ENCODE measurements at regions not wholly inside any gene's neighbourhood (a gene's known extent, or its start where the extent isn't known, plus 50 kb on each side); places are given as distances from the start of the nearest gene placed in this dataset.

DNA sequence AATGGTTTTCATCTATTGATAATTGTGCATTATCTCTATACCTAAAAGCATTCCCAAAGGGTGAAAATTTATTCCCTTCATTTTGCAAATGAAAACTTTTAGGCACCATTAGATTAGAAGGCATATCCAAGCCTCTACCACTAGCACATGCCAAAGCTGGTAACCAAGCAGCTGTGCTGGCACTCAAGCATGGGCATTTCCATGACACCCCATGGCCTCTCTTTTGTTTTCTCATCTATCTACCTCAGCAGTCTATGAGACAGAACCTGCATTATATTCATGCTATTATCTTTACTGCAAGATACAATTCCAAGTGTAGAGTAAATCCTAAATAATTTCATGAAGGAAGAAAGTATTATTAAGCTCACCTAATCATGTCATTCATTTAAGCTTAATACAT lies 334.3 kb upstream of the LRRC7 start:
- DNase-seq (ENCODE audit: low spot score) = no peak

DNA sequence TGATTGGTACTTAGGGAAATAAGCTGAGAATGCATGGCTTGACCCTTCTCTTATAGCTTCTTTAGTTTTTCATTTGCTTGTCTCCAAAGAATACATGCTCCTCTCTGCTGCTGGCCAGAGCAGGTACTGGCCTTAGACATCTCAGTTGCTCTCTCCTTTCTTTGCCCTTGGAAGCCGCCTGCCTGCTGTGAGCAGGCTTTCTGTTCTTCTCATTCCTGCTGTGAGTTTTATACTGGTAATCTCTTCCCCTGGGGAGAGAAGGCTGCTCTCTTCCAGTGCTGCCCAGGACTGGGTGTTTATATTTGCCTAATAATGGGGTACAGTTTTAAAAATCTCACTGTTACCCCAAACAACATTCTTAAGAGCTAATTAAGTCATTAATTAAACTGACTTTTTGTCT lies 323.5 kb upstream of the LRRC7 start:
- DNase-seq (ENCODE audit: low spot score) = no peak

DNA sequence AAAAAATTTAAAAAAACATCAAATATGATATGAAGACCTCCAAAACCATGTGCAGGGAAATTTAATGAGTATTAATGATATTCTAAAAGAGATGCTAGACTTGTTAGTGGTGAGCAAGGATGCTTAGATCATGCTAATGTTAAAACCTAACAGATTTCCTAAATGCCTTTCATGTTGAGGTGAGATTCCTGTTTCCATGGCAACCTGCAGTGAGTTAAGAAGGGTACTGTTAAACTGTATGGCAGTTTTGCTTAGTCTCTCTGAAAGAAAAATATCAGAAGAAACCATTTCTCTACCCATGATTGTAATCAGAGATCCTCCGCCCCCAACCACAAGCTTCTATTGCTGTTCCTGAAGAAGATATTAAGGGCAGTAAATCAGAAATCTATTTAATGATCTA lies 321.6 kb upstream of the LRRC7 start:
- DNase-seq (ENCODE audit: low spot score) = no peak

DNA sequence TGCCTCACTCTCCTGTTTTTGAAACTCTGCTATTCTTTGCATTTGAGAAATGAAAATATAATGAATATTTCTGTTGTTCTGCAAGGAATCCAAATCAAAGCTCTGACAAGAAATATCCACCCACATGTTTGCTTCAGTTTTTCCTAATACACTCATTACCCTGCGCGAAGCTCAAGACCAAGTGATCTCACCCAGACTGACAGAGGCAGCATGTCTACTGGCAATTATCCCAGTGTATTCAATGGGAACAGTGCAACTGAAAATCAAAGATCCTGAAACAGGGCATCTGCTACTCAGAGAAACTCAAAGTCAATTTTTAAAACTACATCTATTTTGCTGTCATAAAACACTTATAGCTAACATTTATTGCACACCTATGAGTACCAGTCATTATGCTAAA lies 321.0 kb upstream of the LRRC7 start:
- DNase-seq (ENCODE audit: low spot score) = no peak

DNA sequence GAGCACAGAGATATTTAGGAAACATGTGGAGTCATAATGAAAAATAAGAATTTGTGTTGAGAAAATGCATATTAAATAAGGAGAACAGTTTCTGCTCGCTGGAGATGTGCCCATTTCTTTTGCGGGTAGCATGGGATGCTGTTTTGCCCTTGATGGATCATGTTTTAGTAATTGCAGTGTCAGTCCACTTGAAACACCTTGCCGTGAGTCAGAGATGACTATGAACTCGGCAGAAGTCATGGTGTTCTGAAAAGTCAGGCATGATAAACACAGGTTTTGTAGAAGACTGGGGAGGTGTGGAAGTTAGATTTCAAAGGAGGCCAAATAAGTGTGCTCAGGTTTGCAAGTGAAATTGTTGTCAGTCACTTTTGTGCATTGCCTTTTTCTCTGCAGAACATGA lies 315.0 kb upstream of the LRRC7 start:
- DNase-seq (ENCODE audit: low spot score) = no peak

DNA sequence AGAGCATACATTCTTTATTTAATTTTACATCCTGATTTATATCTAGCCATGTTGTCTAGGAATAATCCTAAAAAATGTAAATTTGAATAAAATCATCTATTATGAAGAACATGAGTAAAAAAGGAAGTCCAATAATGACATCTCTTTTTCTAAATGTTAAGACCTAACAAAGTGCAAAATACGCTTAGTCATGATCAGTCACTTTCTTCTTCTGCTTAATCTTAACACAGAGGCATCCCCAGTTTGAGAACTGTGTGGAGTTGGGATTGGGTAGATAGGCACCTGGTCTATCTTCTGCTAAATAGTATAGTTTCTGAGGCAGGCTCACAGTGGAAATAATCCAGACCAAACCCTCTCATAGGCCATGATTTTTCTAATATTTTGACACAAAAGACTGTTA lies 311.7 kb upstream of the LRRC7 start:
- DNase-seq (ENCODE audit: low spot score) = no peak

DNA sequence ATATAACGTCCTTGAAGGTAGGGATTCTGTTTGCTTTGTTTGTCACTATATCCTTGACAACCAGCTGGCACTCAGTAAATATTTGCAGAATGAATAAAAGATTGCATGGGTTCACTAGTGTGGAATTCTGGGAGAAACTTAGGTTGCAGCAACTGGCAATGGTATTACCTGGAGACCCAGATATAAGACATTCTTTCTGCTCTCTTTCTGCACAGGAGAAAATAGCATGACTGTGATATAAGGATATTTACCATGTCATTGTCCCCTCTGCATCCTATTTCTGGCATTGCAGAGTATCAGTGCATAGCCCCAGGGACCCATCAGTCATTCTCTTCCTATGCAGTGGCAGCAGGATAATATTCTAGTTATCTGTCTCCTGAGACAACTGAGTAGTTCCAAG lies 308.9 kb upstream of the LRRC7 start:
- DNase-seq (ENCODE audit: low spot score) = no peak

DNA sequence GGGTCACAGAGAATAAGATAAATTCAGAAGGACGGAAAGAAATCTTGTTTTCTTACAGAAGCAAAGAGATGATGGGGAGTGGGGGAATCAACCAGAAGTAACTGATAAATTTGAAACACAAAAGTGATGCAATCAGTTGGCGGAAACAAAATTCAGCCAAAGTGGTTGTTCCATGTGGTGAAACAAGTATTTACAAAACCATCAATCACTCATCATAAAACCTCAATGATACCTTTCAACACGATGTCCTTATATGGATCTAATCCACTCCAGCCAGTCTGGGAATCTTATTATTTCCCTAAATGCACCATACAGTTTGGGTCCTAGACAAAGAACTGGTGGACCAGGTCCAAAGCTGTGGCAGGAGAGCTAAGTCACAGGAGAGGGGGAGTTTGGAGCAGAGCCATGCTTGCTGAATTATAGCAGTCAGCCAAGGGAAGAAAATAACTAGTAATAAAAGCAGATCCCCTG lies 303.8 kb upstream of the LRRC7 start:
- DNase-seq (ENCODE audit: low spot score) = peak; percentile 4

DNA sequence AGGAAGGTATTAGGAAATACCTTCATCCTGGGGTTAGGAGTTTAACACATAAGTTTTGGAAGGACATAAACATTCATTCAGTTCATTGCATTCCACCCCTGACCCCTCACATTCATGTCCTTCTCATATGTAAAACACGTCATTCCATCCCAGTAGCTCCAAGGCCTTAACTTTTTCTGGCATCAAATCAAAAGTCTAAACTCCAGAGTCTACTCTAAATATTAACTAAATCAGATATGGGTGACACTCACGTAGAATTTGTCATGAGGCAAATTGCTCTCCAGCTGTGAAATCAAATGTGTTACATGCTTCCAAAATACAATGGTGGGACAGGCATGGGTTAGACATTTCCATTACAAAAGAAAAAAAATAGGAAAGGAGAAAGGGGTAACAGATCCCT lies 298.2 kb upstream of the LRRC7 start:
- DNase-seq (ENCODE audit: low spot score) = no peak

DNA sequence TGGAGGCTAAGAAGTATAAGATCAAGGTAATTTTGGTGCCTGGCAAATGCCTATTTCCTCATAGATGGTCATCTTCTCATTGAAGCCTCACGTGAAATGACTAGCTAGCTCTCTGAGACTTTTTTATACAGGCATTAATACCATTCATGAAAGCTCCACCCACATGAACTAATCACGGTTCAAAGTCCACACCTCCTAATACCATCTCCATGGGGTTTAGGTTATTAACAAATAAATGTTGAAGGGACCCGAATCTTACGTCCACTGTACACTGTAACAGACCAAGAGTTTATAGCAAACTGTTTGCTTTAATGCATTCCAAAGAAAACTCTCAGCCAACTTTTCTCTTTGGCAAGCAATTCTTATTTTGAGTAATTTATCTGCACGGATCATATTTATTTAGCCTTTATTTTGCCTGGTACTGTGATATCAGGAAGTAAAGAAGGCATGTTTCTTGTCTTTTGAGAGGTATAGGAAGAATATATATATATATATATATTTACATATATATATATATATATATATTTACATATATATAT lies 296.1 kb upstream of the LRRC7 start:
- DNase-seq (ENCODE audit: low spot score) = no peak

DNA sequence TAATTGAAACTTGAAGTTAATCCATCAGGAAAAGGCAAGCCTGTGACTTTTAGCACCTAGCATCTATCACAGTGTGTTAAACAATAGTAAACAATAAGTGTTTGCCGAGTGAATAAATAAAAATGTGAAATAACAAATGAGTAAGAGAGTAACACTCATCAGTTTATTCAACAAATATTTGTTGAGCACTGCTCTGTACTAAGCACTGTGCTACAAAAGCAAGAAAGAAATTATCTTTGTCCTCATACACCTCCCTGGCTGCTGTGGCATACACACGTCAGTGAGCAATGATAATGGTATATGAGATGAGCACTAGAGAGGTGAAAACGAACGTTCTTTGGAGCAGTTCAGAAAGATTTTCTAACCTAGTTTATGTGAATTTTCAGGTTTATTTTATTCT lies 295.0 kb upstream of the LRRC7 start:
- DNase-seq (ENCODE audit: low spot score) = no peak

DNA sequence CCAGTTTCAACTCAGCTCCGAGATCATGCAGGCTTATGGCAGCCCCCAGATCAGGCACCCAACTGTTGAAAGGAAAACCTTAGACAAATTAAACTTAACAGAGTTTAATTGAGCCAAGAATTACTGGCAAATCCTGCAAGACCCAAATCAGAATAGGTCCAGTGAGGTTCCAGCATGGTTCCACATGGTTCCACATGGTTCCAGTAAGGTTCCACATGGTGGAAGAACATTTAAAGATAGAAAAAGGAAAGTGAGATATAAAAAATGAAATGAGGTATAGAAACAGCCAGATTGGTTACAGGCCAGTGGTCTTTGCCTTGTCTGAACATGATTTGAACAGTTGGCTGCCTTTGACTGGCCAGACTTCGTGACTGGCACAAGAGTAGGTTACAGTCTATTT lies 288.8 kb upstream of the LRRC7 start:
- no peak for DNase-seq (ENCODE audit: low spot score)

DNA sequence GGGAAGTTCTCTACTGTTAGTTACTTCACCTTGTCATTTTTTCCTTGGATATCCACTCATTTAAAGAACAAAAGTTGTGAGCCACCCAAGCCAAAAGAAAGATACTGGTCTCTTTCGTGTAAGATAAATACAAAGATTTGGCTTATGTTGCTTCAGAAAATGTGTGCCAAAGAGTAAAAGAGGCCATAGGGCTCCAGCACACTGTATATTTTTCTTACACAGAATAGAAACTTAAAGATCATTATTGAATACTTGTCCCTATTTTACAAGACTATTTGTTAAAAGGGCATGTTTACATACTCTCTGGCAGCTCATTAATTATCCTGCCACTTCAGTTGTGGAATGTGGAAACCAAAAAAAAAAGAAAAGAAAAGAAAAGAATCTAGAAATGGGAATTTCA lies 284.2 kb upstream of the LRRC7 start:
- no peak for DNase-seq (ENCODE audit: low spot score)

DNA sequence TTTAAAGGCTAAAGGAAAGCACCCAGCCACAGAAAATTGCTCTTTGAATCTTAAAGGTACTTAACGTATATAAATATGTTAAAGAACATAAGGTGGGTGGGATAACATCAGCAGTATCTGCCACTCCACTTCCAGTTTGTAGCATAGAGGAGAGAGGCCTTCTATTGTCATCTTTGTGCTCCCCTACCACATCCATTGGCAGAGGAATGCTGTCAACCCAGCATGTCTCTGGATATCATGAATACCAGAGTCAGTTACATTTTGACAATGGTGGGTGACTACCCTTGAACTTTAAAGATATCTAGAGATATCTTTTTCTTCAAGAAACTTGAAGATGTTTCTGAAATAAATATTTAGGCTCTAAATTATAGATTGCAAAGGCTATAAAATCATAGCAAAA lies 283.2 kb upstream of the LRRC7 start:
- no peak for DNase-seq (ENCODE audit: low spot score)

DNA sequence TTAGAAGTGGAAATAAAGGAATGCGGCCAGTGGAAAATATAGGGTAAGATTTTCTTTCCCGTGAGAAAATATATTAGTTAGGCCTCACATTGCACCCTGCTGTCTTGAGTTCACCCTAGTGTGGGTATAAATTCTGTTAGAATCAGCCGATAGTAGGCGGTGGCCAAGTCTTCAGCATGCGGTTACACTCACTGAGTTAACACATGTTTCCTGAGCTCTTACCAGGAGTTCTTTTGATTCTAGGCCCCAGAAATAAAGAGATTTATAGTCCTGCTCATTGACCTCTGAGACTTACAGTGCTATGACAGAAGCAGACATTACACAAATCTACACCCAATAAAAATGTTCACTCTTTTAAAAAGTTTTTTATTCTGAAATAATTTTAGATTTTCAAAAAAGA lies 279.3 kb upstream of the LRRC7 start:
- no peak for DNase-seq (ENCODE audit: low spot score)

DNA sequence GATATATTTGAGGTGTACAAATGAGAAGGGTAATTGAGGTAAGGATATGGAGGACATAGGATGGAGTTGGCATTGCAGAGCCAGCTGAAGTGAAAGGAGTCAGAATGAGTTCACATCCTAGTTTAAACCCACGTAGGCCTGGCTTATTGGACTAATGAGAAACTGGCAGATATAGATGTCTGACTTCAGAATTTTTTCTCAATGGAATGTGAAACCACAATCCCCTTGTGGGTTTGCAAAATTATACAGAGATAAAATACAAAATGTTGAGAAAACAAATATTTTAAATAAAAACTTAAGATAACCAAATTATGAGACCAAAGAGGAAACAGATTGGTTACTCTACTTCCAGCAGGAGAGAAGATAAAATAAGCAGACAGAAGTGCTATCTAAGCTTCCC lies 277.4 kb upstream of the LRRC7 start:
- peak; percentile 7 for DNase-seq (ENCODE audit: low spot score)

DNA sequence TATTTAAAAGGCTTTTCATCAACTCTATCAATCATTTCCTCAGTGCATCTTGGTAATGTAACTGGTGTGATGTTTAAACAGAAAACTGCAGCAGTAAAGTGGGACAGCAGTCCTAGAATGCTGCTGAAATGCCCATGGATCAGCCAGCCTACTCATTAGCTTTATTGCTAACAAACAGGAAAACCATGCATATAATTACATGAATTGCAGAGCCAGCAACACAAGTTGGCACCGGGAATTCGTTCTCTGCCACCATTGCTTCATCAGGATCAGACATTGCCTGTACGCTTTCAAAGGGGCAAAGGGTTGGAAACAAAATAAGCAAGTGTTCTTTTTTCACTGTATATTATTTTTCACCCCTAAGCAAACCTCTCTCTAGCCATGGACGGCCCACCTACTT lies 276.2 kb upstream of the LRRC7 start:
- DNase-seq (ENCODE audit: low spot score) = no peak

DNA sequence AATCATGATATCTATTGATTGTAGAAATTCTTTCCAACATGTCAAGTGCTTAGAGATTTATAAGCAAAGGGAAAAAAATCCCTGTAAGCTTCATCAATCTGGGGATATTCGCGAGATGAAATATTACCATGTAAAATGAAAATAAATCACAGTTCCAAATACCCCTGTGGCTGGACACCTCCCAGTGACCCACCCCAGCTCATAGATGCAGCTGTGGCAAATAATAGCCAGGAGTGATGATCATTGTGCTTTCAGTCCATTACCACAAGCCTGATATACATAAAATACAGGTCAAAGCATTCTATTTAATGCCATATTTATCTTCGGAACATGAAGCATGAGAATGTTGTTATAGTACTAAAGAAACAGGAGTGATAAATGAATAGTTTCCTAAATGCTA lies 274.9 kb upstream of the LRRC7 start:
- no peak for DNase-seq (ENCODE audit: low spot score)

DNA sequence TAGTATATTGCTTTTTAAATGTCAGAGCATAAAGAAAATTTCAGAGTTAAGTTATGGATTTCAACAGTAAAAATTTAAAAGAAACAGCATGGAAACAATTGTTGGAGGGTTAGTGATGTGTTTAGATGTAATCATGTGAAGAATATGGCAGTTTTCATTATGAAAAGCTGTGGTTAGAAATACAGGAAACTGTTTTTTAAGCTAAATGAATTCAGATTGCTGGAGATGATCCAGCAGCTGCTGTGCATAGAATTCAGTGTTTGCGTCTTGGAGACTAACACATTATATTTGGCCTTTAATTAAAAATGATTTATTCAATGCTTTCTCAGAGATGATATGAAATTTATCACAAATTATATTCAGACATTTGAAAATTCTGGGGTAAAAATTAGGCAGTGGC lies 273.6 kb upstream of the LRRC7 start:
- no peak for DNase-seq (ENCODE audit: low spot score)

DNA sequence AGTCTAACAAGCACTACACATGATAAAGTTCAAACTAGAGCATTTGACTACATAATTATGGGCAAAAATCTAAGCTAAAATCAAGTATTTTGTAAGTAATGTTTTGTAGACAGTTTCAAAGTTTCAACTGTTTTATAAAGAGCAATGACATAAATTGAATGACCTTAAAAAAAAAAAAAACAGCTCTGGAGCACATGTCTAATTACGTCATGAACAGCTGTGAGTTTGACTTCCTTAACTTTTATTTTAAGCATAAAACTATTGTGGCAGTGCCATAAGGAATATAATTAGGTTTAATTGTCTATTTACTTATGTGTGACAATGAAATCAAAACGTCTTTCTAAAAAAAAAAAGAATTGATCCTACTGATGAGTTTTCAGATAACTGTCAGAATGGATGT lies 272.5 kb upstream of the LRRC7 start:
- DNase-seq (ENCODE audit: low spot score) = no peak

DNA sequence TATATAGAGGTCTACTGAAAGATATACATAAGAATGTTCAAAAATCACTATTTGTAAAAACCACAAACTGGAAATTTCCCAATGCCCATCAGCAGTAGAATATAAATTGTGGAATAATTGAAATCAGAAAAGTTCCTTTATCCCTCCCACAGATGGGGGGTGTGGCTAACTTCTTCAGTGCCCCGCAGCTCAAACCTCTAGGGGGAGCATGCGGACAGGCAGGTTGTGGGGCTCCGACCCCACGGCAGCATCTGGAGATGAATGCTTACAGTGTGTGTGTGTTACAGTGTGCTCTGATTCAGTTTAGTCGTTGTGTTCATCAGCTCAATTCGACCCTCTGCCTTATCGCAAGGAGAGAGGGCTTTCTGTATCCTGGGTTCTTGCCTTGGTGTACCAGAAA lies 262.1 kb upstream of the LRRC7 start:
- DNase-seq (ENCODE audit: low spot score) = no peak

DNA sequence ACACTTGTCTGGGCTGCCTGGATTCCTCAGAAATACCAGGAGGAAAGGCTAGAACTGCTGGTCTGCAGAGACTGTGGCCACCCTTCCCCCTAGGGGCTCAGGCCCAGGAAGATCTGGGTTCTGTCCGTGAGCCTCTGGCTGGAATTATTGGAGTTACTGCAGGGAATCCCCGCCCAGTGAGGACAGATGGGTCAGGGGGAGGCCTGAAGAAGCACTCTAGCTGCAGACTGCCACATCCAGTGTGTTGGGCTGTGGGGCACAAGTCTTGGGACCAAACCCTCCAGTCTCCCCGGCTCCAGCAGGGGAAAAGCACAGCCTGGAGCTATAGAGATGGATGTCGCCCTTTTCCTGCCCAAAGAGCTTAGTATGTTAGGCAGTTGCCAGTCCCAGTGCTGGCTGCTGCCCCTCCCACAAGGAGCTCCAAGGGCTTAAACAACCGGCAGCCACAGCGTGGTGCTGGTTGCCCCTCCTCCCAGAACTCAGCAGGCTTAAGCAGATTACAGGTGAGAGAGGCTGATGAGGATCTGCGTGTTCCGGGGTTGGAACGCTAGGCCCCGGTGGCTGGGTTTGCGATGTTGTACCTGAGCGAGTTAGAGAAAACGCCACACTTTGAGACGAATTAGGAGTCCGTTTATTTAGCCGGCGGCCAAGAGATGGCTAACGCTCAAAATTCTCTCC lies 255.5 kb upstream of the LRRC7 start:
- DNase-seq (ENCODE audit: low spot score) = no peak

DNA sequence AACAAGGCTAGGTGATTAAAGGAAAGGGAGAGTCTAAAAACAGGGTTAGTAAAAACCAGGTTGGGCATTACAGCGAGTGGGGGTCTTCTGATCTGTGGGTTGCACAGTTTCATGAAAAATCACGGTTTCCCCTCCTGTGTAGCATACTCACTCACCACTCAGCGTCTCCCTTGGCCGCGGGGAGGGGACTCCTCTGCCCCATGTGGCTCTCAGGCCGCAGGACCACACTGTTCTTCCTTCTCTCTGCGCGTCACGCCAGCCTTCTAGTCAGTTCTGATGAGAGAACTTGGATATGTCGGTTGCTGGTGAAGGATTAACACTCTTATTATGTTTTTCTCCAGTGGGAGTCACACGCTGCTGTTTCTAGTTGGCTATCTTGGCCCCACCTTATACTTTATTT lies 254.6 kb upstream of the LRRC7 start:
- no peak for DNase-seq (ENCODE audit: low spot score)

DNA sequence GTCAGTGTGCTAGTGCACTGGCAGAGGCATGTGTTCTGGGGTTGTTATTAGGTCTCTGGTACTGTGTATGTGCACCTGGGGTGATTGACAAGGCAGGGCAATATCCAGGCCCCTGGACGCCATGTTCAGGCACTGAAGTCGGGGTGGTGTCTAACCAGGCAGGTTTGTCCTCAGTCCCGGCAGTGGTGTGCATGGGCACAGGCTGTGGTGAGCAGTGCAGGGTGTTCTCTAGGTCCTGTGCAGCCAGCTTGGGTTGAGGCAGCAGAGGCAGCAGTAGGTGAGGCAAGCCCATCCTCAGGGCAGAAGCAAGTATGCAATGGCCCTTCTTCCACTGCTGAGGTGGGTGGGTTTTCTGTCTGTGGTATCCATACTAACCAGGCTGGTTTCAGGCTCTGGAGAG lies 252.3 kb upstream of the LRRC7 start:
- no peak for DNase-seq (ENCODE audit: low spot score)

Data from A172 (cell line).